ENCODE measurements at regions not wholly inside any gene's neighbourhood (a gene's known extent, or its start where the extent isn't known, plus 50 kb on each side); places are given as distances from the start of the nearest gene placed in this dataset.

DNA sequence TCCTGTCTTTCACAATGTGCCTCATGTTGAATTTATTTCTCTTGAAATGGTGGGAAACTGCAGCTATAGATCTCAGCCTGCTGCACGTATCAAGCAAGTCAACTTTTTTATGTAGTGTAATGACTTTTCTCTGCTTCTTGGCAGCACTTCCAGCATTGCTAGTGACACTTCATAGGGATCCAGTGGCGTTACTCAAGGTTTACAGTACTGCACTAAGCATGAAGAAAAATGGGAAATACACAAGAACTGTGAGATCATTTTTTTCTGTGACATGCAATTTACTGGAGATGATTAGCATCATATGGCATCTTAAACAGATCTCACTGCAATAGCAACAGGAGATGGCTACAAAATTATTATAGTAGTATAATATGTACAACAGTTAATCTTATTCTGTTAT is 90.9 kb downstream of the POLR1F start:
- no peaks in the 10 kb centered on the region for H4K20me1 ChIP-seq (ENCODE audit: control insufficient read depth, extremely low read depth, insufficient read depth, low read length)
- no peak overlapping the region for H3K4me3 ChIP-seq (ENCODE audit: control insufficient read depth in 2 of 3, extremely low read depth in 1 of 3, insufficient read depth in 2 of 3, low read depth in 1 of 3, low read length in 3 of 3)
- no peaks in the 10 kb centered on the region for H3K79me2 ChIP-seq (ENCODE audit: control insufficient read depth, insufficient read depth, low read length)
- no peaks in the 10 kb centered on the region for H3K9me1 ChIP-seq (ENCODE audit: control insufficient read depth, extremely low read depth, insufficient read depth, low read length)
- H3K27me3 ChIP-seq (ENCODE audit: control insufficient read depth, extremely low read depth, insufficient read depth, low read length): no peaks in the 10 kb centered on the region
- dilution Hi-C loops (cut with MboI; ENCODE audit: extremely low pct_ligation_motif_present, low sequenced_read_pairs): no loop called here
- H2AFZ ChIP-seq (ENCODE audit: control insufficient read depth, low read length): no peak overlapping the region
- H3K4me2 ChIP-seq (ENCODE audit: control insufficient read depth, extremely low read depth, insufficient read depth, low read depth, low read length): no peak overlapping the region
- DNase-seq (ENCODE audit: low read depth, low spot score) (no peak), FAIRE-seq (no peak)
- H3K9ac ChIP-seq (ENCODE audit: control insufficient read depth, extremely low read depth, insufficient read depth, low read length): no peak overlapping the region
- H3K36me3 ChIP-seq (ENCODE audit: control insufficient read depth in 2 of 2, extremely low read depth in 1 of 2, insufficient read depth in 2 of 2, low read length in 2 of 2): no peaks in the 10 kb centered on the region
- no peak overlapping the region for H3K27ac ChIP-seq (ENCODE audit: control insufficient read depth, insufficient read depth, low read length)
- H3K4me1 ChIP-seq (ENCODE audit: control insufficient read depth, extremely low read depth, insufficient read depth, low read length): no peaks in the 10 kb centered on the region
- TF ChIP-seq, protein P1, sequence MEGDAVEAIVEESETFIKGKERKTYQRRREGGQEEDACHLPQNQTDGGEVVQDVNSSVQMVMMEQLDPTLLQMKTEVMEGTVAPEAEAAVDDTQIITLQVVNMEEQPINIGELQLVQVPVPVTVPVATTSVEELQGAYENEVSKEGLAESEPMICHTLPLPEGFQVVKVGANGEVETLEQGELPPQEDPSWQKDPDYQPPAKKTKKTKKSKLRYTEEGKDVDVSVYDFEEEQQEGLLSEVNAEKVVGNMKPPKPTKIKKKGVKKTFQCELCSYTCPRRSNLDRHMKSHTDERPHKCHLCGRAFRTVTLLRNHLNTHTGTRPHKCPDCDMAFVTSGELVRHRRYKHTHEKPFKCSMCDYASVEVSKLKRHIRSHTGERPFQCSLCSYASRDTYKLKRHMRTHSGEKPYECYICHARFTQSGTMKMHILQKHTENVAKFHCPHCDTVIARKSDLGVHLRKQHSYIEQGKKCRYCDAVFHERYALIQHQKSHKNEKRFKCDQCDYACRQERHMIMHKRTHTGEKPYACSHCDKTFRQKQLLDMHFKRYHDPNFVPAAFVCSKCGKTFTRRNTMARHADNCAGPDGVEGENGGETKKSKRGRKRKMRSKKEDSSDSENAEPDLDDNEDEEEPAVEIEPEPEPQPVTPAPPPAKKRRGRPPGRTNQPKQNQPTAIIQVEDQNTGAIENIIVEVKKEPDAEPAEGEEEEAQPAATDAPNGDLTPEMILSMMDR (optimal IDR thresholded peaks at IDR 0.05 in 1 of 3, IDR thresholded peaks at IDR 0.05 in 1 of 3, conservative IDR thresholded peaks at IDR 0.05 in 1 of 3; ENCODE audit: extremely low read depth in 1 of 3, insufficient read depth in 2 of 3, low read length in 3 of 3): no peak
- no peak for TF ChIP-seq EZH2 (IDR thresholded peaks at IDR 0.05; ENCODE audit: low read length)
- H3K9me3 ChIP-seq (ENCODE audit: control insufficient read depth, low read depth, low read length): no peaks in the 10 kb centered on the region

DNA sequence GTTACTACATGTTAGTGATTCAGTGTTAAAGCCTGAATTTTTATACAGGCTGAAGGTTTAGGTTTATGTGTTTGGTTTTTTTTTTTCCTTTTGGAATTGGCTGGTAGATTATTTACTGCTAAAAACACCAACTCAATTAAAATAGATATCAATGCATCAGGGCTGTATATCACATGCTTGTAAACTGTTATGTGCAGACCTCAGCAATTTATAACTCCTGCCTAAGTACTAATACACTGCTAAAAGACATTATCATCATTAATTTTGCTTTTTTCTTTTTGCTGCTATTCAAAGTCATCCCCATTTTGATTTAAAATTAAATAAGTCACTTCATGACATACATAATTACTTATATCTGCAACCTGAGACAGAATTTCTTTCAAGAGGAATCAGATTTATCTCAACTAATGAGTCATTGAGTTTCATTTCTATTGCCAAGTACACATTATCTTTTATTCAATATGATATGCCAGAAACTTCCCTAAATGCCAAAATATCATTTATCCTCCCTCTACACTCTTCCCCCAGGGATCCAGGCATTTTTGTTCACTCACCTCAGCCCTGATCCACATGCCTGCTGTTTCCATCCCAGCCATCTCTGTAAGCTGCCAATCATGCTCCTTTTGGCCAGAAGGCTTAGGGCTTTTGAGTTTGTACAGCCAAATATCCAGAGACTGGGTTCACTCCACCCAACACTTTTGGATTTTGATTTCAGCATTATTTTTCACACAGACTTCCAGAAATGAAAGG is 98.5 kb downstream of the POLR1F start:
- Histone ChIP-seq H2AFZ (ENCODE audit: control insufficient read depth, low read length) (no peak overlapping the region), H4K20me1 (ENCODE audit: control insufficient read depth, extremely low read depth, insufficient read depth, low read length) (no peaks in the 10 kb centered on the region), H3K27ac (ENCODE audit: control insufficient read depth, insufficient read depth, low read length) (no peak overlapping the region), H3K9me1 (ENCODE audit: control insufficient read depth, extremely low read depth, insufficient read depth, low read length) (no peaks in the 10 kb centered on the region), H3K27me3 (ENCODE audit: control insufficient read depth, extremely low read depth, insufficient read depth, low read length) (no peaks in the 10 kb centered on the region), H3K4me2 (ENCODE audit: control insufficient read depth, extremely low read depth, insufficient read depth, low read depth, low read length) (no peak overlapping the region), H3K4me3 (ENCODE audit: control insufficient read depth in 2 of 3, extremely low read depth in 1 of 3, insufficient read depth in 2 of 3, low read depth in 1 of 3, low read length in 3 of 3) (no peak overlapping the region), H3K4me1 (ENCODE audit: control insufficient read depth, extremely low read depth, insufficient read depth, low read length) (no peaks in the 10 kb centered on the region), H3K9me3 (ENCODE audit: control insufficient read depth, low read depth, low read length) (no peaks in the 10 kb centered on the region), H3K79me2 (ENCODE audit: control insufficient read depth, insufficient read depth, low read length) (no peaks in the 10 kb centered on the region), H3K36me3 (ENCODE audit: control insufficient read depth in 2 of 2, extremely low read depth in 1 of 2, insufficient read depth in 2 of 2, low read length in 2 of 2) (no peaks in the 10 kb centered on the region), H3K9ac (ENCODE audit: control insufficient read depth, extremely low read depth, insufficient read depth, low read length) (no peak overlapping the region)
- DNase-seq (ENCODE audit: low read depth, low spot score) (no peak), FAIRE-seq (no peak)
- dilution Hi-C loops (cut with MboI; ENCODE audit: extremely low pct_ligation_motif_present, low sequenced_read_pairs): no loop called here
- TF ChIP-seq, protein P1 (optimal IDR thresholded peaks at IDR 0.05 in 1 of 3, IDR thresholded peaks at IDR 0.05 in 1 of 3, conservative IDR thresholded peaks at IDR 0.05 in 1 of 3; ENCODE audit: extremely low read depth in 1 of 3, insufficient read depth in 2 of 3, low read length in 3 of 3): no peak
- no peak for TF ChIP-seq EZH2 (IDR thresholded peaks at IDR 0.05; ENCODE audit: low read length)
